GM12878 (cell line): ENCODE measurements at regions not wholly inside any gene's neighbourhood (a gene's known extent, or its start where the extent isn't known, plus 50 kb on each side); places are given as distances from the start of the nearest gene placed in this dataset.
"Not testable (repeated sequence)": the region's sequence is repeated elsewhere in the genome, so short reads cannot be mapped to it uniquely, and the experiment has no call there.

Source experiments
- ATAC-seq: fragments of 200-7000 bp; cut with Tn5 transposase; 3 replicates; pipeline ENCODE4 v1.9.1; 2020; ENCODE audit warnings: mild to moderate bottlenecking, moderate library complexity
- BruUV-seq: library from RNA; stranded (reverse); fragments of 400-500 nt; replicated peaks from 2 replicates; lab custom pipeline; 2021; lab: Mats Ljungman, UMichigan
- CTCF ChIA-PET: fragments of 300-600 bp; sonication (Branson Sonifier 250); formaldehyde crosslinking; extraction: SDS; loops from one replicate; lab custom pipeline; 2021; ENCODE audit warnings: inconsistent platforms; lab: Yijun Ruan, JAX
- POLR2A ChIA-PET: fragments of 350-600 bp; formaldehyde crosslinking; extraction: SDS; loops from one replicate; lab custom pipeline; 2021; ENCODE audit warnings: inconsistent platforms; lab: Charles Lee
- RAD21 ChIA-PET: fragments of 300-600 bp; sonication (Branson Sonifier 250); formaldehyde crosslinking; loops from one replicate; lab custom pipeline; 2023; ENCODE audit warnings: antibody characterized with exemption; ENCODE audit not compliant: unreplicated experiment; lab: Charles Lee
- SMC1A ChIA-PET: fragments of 300-600 bp; sonication (Branson Sonifier 250); formaldehyde crosslinking; loops from one replicate; lab custom pipeline; 2023; ENCODE audit not compliant: unreplicated experiment, uncharacterized antibody; lab: Charles Lee
- DNase-seq: peaks from one replicate; pipeline ENCODE4 v3.0.0-alpha.2; 2011; ENCODE audit warnings: low read depth, low spot score
- FAIRE-seq: peaks from 3 replicates; lab custom pipeline; 2011; peaks lifted over from hg19 to GRCh38; lab: Jason Lieb, UNC
- H2AFZ ChIP-seq: 2 replicates; pipeline ENCODE4 v1.6.0; 2011; ENCODE audit warnings: low read depth, low read length, control low read depth; ENCODE audit not compliant: control insufficient read depth
- H3K27ac ChIP-seq: 2 replicates; pipeline ENCODE4 v1.5.1; 2011; ENCODE audit warnings: control low read depth; ENCODE audit not compliant: control insufficient read depth, insufficient read depth
- H3K27me3 ChIP-seq, 2 experiments: replicated peaks in 1 of 2; 2 replicates each; pipeline versions ENCODE4 v1.6.0 to v1.6.1; 2011; ENCODE audit warnings: low read length in 1 of 2; ENCODE audit not compliant: control insufficient read depth in 2 of 2, insufficient read depth in 2 of 2
- H3K36me3 ChIP-seq, 2 experiments: 2 replicates each; pipeline ENCODE4 v1.5.1; 2011; ENCODE audit warnings: low read length in 1 of 2; ENCODE audit not compliant: control insufficient read depth in 2 of 2, insufficient read depth in 2 of 2
- H3K4me1 ChIP-seq: 2 replicates; pipeline ENCODE4 v1.6.1; 2011; ENCODE audit warnings: mild to moderate bottlenecking, low read length, moderate library complexity, mixed read lengths; ENCODE audit not compliant: control insufficient read depth, insufficient read depth
- H3K4me2 ChIP-seq: 2 replicates; pipeline ENCODE4 v1.6.0; 2011; ENCODE audit warnings: control low read depth; ENCODE audit not compliant: control insufficient read depth, insufficient read depth
- H3K4me3 ChIP-seq: fragments of 200-600 bp; sonication (generic); 2 replicates; pipeline ENCODE4 v1.5.1; 2016
- H3K79me2 ChIP-seq: 2 replicates; pipeline ENCODE4 v1.6.0; 2011; ENCODE audit warnings: low read length; ENCODE audit not compliant: control insufficient read depth, insufficient read depth
- H3K9ac ChIP-seq: 2 replicates; pipeline ENCODE4 v1.8.0; 2011; ENCODE audit warnings: low read length, control low read depth, mixed read lengths; ENCODE audit not compliant: control insufficient read depth, insufficient read depth
- H3K9me3 ChIP-seq: replicated peaks from 3 replicates; pipeline ENCODE4 v1.5.1; 2011; ENCODE audit warnings: mild to moderate bottlenecking, low read length; ENCODE audit not compliant: control insufficient read depth, insufficient read depth
- H4K20me1 ChIP-seq: 2 replicates; pipeline ENCODE4 v1.6.0; 2011; ENCODE audit not compliant: control insufficient read depth, insufficient read depth
- ATF7 ChIP-seq: fragments of 450-650 bp; IDR thresholded peaks from 2 replicates; pipeline ENCODE4 v1.6.1; 2016; ENCODE audit warnings: low read depth, mild to moderate bottlenecking
- WGBS: methylation state at CpG from one replicate; pipeline ENCODE4 v1.1.6; 2016; ENCODE audit warnings: low lambda C conversion rate; ENCODE audit not compliant: insufficient replicate concordance, insufficient coverage; ENCODE audit errors: missing lambda C conversion rate; 5-methylcytosine and 5-hydroxymethylcytosine counted together
- in situ Hi-C: fragments of 300-500 bp; cut with MboI; formaldehyde crosslinking; loops from 9 replicates; pipeline ENCODE4 v1.14.3; 2018; ENCODE audit warnings: mixed read lengths
- intact Hi-C: fragments of 100-400 bp; cut with micrococcal nuclease; formaldehyde crosslinking; loops from one replicate; pipeline ENCODE4 v1.14.2; 2022; ENCODE audit not compliant: unreplicated experiment

DNA sequence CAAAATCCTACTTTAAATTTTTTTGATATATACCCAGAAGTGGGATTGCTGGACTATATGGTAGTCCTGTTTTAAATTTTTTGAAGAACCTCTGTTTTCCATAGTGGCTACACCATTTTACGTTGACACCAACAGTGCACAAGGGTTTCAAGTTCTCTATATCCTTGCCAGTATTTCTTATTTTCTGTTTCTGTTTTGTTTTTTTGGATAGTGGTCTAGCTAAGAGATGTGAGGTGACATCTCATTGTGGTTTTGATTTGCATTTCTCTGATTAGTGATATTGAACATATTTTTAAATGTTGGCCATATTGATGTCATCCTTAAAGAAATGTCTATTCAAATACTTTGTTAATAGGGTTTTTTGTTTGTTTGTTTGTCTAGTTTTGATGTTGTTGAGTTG lies 187.7 kb upstream of the ZNF658 start:
- H2AFZ ChIP-seq, result not testable (repeated sequence)

DNA sequence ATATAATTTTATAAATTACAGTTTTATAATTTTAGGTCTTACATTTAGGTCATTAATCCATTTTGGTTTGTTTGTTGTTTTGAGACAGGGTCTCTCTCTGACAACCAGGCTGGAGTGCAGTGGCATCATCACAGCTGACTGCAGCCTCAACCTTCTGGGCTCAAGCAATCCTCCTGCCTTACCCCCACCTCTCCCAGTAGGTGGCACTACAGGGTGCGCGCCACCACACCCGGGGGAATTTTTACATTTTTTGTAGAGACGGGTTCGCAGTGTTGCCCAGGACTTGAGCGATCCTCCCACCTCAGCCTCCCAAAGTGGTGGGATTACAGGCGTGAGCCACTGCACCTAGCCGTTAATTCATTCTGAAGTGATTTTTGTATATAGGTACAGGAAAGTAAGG lies 187.0 kb upstream of the ZNF658 start:
- H2AFZ ChIP-seq, DNase-seq, POLR2A ChIA-PET, H3K36me3 ChIP-seq, BruUV-seq, H3K9ac ChIP-seq, H3K4me2 ChIP-seq, H3K27ac ChIP-seq, intact Hi-C loops, H3K9me3 ChIP-seq, CTCF ChIA-PET, RAD21 ChIA-PET, H4K20me1 ChIP-seq, SMC1A ChIA-PET, H3K4me1 ChIP-seq, FAIRE-seq, H3K4me3 ChIP-seq, H3K79me2 ChIP-seq, in situ Hi-C loops, H3K27me3 ChIP-seq: not testable (repeated sequence)
- ATAC-seq, result peak; percentile 66
- no CpG with 5 or more reads among the region's 8 CpGs for WGBS

More for the DNA sequence above, 187.7 kb upstream of the ZNF658 start:
- H3K79me2 ChIP-seq, H3K27me3 ChIP-seq, H3K27ac ChIP-seq, H3K9me3 ChIP-seq, POLR2A ChIA-PET, SMC1A ChIA-PET, H3K36me3 ChIP-seq, intact Hi-C loops, H3K4me2 ChIP-seq, BruUV-seq, DNase-seq, FAIRE-seq, CTCF ChIA-PET, H3K4me3 ChIP-seq, H4K20me1 ChIP-seq, RAD21 ChIA-PET, in situ Hi-C loops, H3K9ac ChIP-seq, H3K4me1 ChIP-seq: not testable (repeated sequence)
- TF ChIP-seq ATF7, result 0 out of 2 replicates have a peak, but pooled peaks have one; percentile 40
- ATAC-seq, result peak; percentile 78
- no CpG with 5 or more reads among the region's 1 CpG for WGBS

DNA sequence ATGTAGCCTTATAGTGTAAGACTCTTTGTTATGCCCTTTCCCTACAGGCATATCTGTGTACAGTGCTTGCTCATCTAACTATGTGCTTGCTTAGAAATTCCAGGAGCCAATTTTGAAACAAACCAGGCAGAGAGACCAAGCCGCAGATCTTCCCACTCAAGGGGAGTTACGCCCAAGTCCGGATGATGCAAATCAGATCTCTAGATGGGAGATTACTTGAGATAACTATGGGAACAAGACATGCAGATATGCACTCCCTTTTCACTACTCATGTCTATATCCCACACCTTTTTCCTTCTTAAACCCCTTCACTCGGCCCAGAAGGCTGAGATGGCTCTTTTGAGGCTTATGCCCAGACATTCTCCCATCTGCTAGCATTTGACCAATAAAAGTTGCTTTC lies 179.7 kb upstream of the ZNF658 start:
- RAD21 ChIA-PET, BruUV-seq, SMC1A ChIA-PET: not testable (repeated sequence)

DNA sequence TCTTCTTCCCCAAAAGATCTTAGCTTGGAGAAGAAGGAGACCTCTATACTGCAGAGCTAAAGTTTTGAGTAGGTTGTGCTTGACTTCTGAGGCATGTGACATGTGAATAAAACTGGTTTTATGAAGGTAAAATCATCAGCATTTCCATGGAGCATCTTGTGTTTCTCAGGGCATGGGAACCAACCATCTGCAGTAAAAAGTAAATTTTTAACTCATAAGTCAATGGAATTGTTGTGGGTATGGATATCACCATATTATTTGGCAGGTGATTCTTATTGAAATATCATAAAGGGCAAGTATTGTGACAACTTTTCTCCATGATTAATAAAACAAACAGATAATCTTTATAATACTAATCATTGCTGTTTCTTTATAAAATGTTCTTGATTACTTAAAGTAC lies 173.0 kb upstream of the ZNF658 start:
- H2AFZ ChIP-seq, ATAC-seq, H3K4me2 ChIP-seq, H3K79me2 ChIP-seq, FAIRE-seq, DNase-seq, H3K4me3 ChIP-seq, H3K27me3 ChIP-seq, H3K9me3 ChIP-seq, H3K36me3 ChIP-seq, in situ Hi-C loops, SMC1A ChIA-PET, H3K4me1 ChIP-seq, BruUV-seq, H3K27ac ChIP-seq, H3K9ac ChIP-seq, RAD21 ChIA-PET, POLR2A ChIA-PET, H4K20me1 ChIP-seq, CTCF ChIA-PET, intact Hi-C loops: not testable (repeated sequence)

More for the DNA sequence above, 179.7 kb upstream of the ZNF658 start:
- H3K27ac ChIP-seq, CTCF ChIA-PET, H3K4me2 ChIP-seq, H3K9me3 ChIP-seq, ATAC-seq, FAIRE-seq, H2AFZ ChIP-seq, POLR2A ChIA-PET, H3K4me1 ChIP-seq, DNase-seq, H3K27me3 ChIP-seq, intact Hi-C loops, H3K36me3 ChIP-seq, H4K20me1 ChIP-seq, in situ Hi-C loops, H3K79me2 ChIP-seq, H3K4me3 ChIP-seq, H3K9ac ChIP-seq: not testable (repeated sequence)
- WGBS, result no CpG with 5 or more reads among the region's 4 CpGs
